GM18909 (cell line): ENCODE measurements at regions not wholly inside any gene's neighbourhood (a gene's known extent, or its start where the extent isn't known, plus 50 kb on each side); places are given as distances from the start of the nearest gene placed in this dataset.
A peak's percentile ranks its signal among the peaks of the same experiment; 100 is the strongest.

Experiments
- ATAC-seq: cut with Tn5 transposase; IDR thresholded peaks from one replicate; pipeline ENCODE4 v1.9.1; 2021; ENCODE audit warnings: mild to moderate bottlenecking; ENCODE audit not compliant: unreplicated experiment, poor library complexity

DNA sequence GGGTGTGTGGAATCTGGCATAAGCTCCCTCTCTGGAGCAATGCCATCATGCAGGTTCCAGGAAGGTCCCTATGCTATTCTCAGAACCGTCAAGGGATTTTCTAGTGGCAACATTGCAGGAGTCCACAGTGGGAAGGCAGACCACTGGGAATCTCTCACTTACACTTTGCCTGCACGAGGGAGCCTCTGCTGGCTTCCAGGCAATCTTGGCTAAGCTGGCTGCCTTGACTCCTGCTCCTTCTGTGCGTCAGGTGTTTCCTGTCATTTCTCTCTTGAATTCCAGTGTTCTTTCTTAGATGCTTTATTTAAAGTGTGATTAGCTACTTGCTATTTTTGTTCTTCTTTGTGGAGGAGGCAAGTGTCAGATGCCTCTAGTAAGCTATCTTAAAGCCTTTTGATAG lies 414.0 kb upstream of the ATP2B1 start:
- ATAC-seq: no peak

DNA sequence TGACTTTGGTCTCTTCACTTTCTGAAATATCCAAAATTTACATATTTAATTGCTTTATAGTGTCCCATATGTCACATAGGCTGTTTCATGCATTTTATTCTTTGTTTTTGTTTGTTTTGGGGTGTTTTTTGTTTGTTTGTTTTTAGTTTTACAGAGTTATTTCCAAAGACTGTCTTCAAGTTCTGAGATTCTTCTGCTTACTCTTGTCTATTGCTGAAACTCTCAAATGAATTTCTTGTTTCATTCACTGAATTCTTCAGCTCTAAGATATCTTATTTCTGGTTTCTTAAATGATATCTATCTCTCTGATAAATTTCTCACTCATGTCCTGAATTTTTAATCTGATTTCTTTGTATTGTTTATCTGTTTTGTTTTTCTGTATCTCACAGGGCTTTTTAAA lies 412.0 kb upstream of the ATP2B1 start:
- ATAC-seq: no peak

DNA sequence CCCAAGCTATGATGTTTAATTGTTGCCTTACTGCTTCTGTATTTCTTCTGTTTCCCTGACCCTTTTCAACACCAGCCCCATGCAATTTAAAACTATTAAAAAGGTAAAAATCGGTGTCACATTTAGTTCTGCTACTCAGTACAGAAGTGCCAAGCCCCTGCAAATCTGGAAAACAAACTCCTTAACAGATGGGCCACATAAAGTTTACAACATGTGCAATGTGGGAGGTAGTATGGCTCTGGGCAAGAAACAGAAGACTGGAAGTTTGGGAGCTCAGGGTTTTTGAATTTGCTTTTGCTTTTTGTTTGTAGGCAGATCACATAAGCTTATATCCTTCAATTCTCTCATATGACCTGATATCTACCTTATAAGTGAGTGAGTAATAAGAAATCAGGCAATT lies 404.0 kb upstream of the ATP2B1 start:
- no peak for ATAC-seq

DNA sequence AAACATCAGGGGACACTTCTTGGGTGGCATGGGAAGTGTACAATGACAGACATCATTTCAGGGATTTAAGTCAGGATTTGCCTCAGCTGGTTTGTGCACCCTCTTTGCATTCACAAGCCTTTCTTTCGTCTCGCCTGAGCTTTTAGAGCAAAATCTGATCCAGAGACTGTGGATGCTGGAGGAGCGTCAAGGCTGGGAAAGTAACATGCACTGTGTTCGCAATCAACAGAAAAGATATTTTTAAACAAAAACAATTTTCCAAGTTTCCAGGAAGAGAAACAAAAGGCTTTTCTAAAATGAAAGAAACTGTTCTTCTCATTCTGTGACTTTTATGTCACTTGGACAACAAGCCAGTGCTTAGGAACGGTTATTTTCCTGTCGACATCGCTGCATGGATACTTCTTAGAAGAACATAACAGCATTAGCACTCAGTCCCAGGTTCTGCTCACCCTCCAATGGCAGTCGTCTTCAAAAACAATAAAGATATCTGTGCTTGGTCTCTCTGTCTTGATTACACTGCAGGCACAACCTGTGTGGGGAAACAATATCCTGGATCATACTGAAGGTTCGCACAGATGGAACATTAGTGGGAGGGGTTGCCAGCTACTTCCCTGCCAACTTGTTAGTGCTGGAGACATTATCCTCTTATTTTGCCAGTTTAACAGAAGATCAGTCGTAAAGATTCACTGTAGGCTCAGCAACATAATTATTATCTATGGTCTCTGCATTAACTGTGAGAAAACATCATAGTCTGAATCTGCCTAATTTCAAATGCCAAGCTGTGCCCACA lies 403.3 kb upstream of the ATP2B1 start:
- ATAC-seq: no peak

DNA sequence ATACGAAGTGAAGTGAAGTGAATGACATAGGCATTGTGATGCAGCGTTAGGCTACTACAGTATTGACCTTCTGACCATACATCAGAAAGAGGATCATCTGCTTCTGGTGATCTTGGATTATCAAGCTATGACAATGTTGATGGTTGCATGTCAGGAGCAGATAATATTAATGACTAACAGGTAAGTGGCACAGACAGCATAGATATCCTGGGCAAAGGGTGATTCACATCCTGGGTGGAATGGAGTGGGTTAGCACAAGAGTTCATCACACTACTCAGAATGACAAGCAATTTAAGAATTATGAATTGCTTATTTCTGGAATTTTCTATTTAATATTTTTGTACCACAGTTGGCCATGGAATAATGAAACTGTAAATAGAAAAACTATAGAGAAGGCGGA lies 397.9 kb upstream of the ATP2B1 start:
- ATAC-seq: no peak

DNA sequence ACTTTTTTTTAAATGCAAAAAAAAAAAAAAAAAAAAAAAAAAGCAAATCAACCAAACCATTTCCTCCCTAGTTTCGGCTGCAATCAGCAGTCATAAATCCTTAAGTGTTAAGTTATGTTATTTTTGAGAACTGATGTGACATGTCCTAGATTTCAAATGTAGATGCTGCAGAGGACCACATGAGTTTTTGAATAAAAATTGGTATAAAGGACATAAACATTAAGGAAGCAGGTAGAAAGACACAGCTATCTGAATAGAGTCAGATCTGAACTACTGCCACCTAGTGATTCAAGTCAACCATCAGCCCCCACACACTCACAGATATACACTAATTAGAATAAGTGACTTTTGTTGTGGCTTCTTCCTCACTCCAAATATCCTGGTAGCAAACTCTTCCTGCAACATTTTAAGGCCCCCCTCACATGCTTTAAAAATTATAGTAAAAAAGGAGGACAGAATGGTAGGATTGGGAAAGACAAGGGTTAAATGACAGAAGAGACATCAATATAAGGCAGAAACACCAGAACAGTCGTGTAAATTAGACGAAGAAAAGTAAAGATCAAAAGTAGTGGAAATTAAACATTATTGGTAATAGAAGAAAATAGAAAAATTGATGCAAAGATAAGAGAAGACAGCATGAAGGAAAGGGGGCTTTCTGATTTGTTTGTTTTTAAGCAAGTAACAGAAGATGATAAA lies 394.5 kb upstream of the ATP2B1 start:
- ATAC-seq: peak; percentile 83

DNA sequence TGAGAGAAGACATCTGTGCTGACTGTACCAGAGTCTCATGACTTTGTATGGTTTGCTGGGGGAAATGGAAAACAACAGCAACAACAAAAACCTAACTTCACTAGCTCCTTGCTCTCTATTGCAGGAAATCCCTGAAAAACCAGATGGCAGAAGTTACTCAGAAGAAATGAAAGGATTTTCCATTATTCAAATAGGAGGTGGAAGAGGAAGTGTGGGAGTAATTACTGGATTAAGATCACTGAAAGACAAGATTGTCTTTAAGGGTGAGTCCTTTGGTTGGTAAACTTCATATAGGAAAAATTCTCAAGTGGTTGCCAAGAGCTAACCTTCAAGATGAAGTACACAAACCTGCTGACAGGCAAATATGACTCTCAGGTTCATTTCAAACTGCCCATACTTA lies 391.9 kb upstream of the ATP2B1 start:
- no peak for ATAC-seq

DNA sequence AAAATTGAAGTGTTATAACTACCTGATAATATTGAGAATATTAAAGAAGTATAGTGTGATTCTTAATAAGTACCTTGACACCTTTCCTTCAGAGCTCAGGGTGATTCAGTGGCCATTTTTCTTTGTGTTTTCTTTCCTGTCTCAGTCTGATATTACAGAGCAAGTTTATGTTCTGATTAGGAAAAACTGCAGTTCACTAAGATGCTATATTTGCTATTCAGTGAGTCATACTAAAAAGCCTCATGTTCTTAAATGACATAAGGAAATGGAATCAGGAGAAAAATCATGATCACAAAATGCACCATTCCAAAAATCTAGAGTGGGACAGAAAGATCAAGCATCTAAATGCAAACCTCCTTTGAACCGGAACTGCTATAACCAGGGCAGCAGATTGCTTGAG lies 390.6 kb upstream of the ATP2B1 start:
- ATAC-seq: no peak

DNA sequence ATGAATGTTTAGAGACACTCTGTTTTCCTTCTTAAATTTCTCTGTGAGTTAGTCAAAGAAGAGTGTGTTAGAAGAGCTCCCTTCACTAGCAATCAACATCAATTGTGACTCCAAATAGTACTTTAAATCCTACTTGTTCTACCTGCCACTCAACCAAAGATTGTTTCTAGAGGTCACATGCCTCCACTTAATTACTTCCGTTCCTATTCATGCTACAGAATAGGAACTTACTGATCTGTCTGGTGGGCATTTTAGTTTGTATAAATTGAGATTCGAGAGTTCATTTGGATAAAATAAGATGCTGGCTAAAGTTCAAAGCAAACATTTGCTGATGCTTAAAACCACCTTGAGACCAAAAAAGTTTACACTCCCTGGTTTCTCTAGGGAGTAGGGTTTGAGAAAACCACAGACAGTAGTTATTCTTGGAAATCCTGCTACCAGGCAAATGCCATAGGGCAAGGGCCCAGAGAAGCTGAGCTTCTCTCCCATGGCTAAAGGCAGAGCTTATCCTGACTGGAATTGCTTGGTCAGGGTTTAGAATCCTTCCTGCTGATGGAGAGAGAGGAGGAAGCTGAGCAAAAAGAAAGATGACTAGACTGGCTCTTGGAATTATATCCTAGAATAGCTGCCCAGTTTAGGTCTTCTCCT lies 389.6 kb upstream of the ATP2B1 start:
- ATAC-seq: no peak

DNA sequence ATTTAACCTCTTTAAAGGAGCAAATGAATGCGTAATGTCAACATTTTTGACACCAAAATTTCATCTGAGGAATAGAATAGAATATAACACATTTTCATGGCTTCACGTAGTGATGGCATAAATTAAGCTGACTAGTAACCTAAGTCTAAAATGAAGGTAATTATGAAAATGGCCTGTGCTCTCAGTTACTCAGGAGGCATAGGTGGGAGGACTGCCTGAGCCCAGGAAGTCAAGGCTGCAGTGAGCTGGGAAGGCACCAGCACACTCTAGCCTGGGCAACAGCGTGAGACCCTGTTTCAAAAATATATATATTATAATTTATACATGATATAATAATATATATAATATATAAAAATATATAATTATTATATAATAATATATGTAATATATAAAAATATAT lies 383.2 kb upstream of the ATP2B1 start:
- no peak for ATAC-seq

DNA sequence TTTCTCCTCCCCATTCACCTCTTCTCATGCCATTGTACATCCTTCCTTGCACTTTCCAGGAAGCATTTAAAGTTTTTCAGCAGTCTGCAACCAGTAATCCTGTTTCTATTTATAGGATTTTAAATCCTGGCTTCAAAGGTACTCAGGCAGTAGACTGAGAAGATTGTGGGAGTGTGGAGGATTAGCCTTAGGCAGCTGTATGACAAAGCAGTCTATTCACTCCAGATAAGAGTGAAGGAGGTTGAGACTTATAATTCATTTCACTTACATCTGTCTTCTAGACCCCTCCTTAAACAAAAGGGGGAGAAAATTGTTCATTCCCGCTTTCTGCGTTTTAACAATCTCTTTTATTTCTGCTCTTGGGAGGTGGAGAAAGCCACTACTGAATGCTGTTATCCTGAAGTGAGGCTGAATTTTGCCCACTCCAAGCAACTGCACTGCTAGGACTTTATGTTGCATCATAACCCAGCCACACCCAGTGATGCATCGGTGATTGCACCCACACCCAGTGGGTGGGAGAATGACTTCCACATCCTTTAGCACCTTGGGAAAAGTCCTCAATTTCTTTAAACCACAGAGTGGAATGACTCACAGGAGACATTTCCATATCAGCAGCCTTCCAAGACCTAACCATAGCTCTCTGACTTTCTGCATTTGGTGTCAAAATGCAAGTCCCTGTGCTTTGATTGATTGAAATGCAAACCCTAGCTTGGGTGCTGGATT lies 382.5 kb upstream of the ATP2B1 start:
- peak; percentile 42 for ATAC-seq

DNA sequence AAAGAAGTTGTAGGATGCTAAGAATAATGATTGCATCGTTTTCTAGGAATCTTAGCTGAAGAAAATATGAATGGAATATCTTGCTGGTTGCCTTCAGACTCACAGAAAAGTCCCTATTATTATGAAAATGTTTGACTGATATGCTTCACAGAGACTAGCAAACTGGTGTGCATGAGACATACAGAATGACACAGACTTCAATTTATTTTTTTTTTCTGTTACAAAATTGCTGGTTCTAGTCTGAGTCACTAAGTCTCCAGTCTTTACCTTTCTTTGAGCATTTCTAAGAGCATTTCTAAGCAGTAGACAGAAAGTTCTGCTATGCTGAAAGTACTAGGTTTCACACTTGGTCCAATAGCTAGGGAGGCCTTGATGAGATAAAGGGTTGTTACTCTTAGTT lies 377.6 kb upstream of the ATP2B1 start:
- ATAC-seq: no peak

DNA sequence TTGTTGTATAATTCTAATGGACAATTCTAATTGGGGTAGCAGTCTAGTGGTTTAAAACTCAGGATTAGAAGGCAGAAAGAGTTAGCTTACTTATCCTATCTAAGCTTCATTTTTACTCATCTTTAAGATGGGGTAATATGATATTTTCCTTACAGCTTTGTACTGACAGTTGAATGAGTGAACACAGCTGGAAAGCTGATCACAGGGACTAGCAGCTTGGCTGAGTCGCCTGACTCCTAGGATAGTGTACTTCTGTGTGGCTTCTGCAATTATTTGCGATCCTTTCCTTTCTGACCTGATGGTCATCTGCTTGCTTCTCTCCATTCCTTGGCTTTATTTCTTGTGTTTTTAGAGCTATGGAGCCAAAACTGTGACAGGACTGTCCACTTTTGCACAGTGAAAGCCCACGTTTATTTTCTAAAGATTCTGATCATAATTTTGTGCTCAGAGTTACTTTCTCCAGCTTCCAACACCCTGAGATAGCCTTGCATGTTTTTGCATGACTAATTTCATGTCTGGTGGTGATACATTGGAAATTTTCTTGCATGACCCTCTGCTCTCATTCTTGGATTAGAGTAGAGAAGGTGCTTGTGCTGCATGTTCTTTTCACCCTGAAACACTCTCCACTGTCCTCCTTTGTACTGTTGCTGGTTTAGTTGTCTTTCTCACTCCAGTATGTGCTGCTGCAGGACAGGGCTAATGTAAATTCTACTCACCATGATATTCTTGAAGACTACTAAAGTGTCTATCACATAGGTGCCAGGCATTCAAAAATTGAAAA lies 377.0 kb upstream of the ATP2B1 start:
- ATAC-seq: no peak

DNA sequence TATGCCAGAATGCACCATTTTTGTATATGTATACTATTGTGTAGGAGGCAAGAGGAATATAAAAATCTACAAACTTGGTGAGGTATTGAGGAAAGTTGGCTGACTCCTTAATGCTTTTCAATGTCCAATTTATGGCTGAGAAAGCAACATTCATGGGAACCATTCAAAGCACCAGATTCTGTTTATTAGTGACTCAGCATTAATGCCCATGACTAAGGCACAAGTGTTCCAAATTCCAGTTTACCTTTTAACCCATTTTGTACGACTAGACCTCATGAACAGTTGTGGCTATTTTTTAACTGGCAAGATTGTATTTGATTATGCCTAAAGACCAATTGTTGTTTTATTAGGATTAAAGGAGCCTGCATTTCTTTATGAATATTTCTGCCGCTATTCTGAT lies 375.4 kb upstream of the ATP2B1 start:
- no peak for ATAC-seq

DNA sequence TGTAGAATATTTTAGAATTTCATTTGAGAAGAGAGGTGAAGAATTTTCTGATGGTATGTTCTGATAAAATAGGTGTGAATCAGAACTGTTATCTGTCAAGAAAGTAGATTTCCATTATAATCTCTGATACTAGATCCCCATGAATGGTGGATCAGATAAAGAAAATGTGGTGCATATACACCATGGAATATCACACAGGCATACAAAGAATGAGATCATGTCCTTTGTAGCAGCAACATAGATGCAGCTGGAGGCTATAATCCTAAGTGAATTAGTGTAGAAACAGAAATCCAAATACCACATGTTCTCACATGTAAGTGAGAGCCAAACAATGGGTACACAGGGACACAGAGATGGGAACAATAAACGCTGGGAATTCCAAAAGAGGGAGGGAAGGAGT lies 372.0 kb upstream of the ATP2B1 start:
- ATAC-seq: no peak

DNA sequence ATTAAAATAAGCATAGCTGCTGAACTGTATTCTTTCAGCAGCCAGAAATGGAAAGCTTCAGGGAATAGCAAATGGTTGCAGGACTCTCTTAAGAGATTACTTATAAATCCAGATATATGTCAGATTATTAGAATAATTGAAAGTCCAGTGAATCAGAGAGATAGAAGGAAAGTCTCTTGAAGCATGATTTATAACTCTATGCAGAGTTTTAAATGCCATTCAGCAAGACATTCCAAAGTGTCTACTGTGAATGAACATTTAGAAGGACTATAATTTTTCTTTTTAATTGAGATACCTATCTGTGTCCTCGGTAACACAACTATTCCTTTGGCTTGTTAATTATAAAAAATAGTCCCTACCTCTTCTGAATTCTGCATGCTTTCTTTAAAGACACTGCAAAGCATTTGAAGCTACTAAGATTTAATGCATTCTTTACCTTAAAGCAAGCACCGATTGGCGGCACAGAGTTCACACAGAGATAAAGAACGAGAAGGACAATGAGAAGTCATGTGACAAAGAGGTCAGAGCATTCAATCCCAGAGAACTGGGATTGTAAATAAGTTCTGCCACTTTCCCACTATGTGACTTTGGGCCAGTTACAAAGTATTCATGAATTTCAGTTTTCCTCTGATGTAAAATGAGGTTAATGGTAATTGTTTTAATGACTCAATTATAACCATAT lies 371.0 kb upstream of the ATP2B1 start:
- no peak for ATAC-seq

DNA sequence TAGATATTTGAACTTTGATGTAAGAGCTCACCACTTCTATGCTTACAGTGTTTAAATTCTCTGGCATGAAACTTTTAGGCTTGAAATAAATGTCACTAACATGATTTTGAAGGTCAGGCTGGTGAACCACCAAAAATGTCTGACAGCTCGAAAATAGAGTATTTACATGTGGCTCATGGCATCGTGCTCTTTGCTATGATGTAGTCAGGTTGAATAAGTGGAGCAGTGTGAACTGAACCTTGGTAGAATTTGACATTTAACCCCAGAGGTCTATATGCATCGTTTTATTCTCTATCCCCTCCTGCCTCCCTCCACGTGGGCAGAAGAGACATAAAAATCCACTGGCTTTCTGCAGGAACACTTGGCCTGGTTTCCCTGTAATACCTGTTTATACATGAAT lies 369.7 kb upstream of the ATP2B1 start:
- no peak for ATAC-seq

DNA sequence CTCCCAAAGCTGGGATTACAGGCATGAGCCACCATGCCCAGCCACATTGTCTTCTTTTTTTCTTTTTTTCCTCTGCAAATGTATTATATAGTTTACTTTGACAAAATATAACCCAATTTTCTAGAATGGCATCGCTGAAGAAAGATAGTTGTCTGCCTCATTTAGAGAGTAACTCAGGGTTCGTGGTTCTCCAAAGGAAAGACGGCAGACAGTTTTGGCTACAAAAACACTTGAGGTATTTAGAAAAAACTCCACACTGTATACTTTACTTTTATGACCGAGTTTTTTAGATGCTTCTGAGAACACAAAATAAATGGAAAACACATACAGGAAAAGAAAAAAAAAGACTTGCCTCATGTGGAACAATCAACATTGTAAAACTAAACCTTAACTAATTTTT lies 369.1 kb upstream of the ATP2B1 start:
- ATAC-seq: no peak

DNA sequence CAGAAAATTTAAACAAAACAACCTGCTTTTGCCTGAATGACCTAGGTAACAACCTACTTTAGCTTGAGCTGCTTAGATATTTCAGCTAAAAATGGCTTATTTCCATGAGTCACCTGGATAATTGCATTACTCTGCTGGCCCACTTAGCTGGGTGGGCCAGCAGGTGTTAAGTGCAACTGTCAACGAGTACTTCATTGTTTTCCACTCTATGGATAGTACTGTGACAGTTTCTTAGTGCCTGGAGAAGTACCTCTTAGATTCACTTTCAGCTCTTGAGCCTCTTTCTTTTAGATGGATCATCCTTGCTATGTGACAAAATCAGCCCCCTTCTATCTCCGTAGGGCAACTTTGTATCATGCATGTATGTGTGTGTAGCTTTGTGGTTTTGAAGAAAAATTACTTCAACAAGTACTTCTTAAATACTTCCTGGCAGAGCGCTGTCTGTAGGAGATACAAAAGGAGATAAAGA lies 368.2 kb upstream of the ATP2B1 start:
- no peak for ATAC-seq

DNA sequence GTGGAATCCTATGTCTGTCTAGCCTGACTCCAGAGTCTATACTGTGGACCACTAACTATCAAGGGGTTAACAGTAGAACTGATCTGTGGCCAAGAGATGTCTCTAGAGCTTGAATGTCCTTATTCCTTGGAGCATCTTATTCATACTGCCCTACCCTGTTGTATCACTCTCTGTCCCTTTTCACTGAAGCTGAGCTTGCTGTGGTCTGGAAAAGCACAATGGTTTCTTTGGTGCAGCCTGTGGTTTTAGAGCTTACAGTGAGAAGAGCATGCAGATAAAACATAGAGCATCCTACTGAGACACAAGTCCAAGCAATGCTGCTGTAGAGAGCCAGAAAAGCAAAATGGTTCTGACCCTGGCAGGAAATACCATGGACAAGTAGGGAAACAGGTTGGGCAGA lies 367.0 kb upstream of the ATP2B1 start:
- ATAC-seq: no peak
